ENCODE measurements at regions not wholly inside any gene's neighbourhood (a gene's known extent, or its start where the extent isn't known, plus 50 kb on each side); places are given as distances from the start of the nearest gene placed in this dataset.

- TF ChIP-seq ZBTB26 (tag by site-specific recombination; optimal IDR thresholded peaks at IDR 0.05) (no peak), ZNF555 (tag by site-specific recombination; conservative IDR thresholded peaks at IDR 0.05) (no peak), ZFP3 (tag by site-specific recombination; IDR thresholded peaks at IDR 0.05; ENCODE audit: low read depth) (no peak), ZNF366 (tag by site-specific recombination; conservative IDR thresholded peaks at IDR 0.05) (no peak), GFI1B (tag by site-specific recombination; IDR thresholded peaks at IDR 0.05) (no peak), ZNF692 (tag by site-specific recombination; IDR thresholded peaks at IDR 0.05) (no peak), ZNF138 (tag by site-specific recombination; IDR thresholded peaks at IDR 0.05; ENCODE audit: borderline replicate concordance) (no peak), ZNF324 (tag by site-specific recombination; IDR thresholded peaks at IDR 0.05) (no peak), ZNF280C (tag by site-specific recombination; IDR thresholded peaks at IDR 0.05) (no peak)
Observed at GRCh38 chr2:158009399-158009798, 92.3 kb upstream of the UPP2 start (continued).

GRCh38 chr2:158006961-158007719 is 94.5 kb upstream of the UPP2 start:
- POLR2A ChIA-PET = no interaction called here
- no peak overlapping the region for H3K27ac ChIP-seq (ENCODE audit: extremely low read depth, low read depth, low read length)
- no peaks in the 10 kb centered on the region for H3K36me3 ChIP-seq (ENCODE audit: control insufficient read depth in 2 of 2, insufficient read depth in 1 of 2, low read length in 2 of 2)
- H3K4me3 ChIP-seq (ENCODE audit: low read depth, low read length) = no peak overlapping the region
- H3K4me1 ChIP-seq (ENCODE audit: control insufficient read depth, insufficient read depth, low read length) = no peaks in the 10 kb centered on the region
- CTCF ChIA-PET = interaction anchor here (0.6 to 2.9 kb wide), 7 partner anchors 130 to 1874 kb away, joined by 3 to 11 read pairs (median 5); partner anchors contain the start of gene ACVR1
- no peaks in the 10 kb centered on the region for H3K9me3 ChIP-seq (ENCODE audit: control insufficient read depth, insufficient read depth, low read depth, low read length)
- TF ChIP-seq CTCF (tag by site-specific recombination; IDR thresholded peaks at IDR 0.05) (0 out of 2 replicates have a peak, but pooled peaks have one; percentile 10), PATZ1 (tag by site-specific recombination; IDR thresholded peaks at IDR 0.05) (no peak)

- no peaks in the 10 kb centered on the region for H3K36me3 ChIP-seq (ENCODE audit: control insufficient read depth in 2 of 2, insufficient read depth in 1 of 2, low read length in 2 of 2)
- POLR2A ChIA-PET = no interaction called here
- TF ChIP-seq ZNF660 (tag by site-specific recombination; IDR thresholded peaks at IDR 0.05) = no peak
- no peak for TF ChIP-seq ATF2 (tag by site-specific recombination; IDR thresholded peaks at IDR 0.05; ENCODE audit: low read depth)
- TF ChIP-seq ZNF626 (tag by site-specific recombination; IDR thresholded peaks at IDR 0.05) = no peak
- TF ChIP-seq PRDM6 (tag by site-specific recombination; IDR thresholded peaks at IDR 0.05) = no peak
- no peak for TF ChIP-seq ZNF114 (tag by site-specific recombination; IDR thresholded peaks at IDR 0.05)
- no peak for TF ChIP-seq ZNF366 (tag by site-specific recombination; conservative IDR thresholded peaks at IDR 0.05)
- TF ChIP-seq ZNF521 (tag by site-specific recombination; IDR thresholded peaks at IDR 0.05) = no peak
- TF ChIP-seq ZFP37 (tag by site-specific recombination; IDR thresholded peaks at IDR 0.05) = no peak
Observed at GRCh38 chr2:158004126-158004764, 97.4 kb upstream of the UPP2 start.

More at GRCh38 chr2:158004126-158004764, 97.4 kb upstream of the UPP2 start:
- no peak overlapping the region for H3K27ac ChIP-seq (ENCODE audit: extremely low read depth, low read depth, low read length)
- no peak overlapping the region for H3K4me3 ChIP-seq (ENCODE audit: low read depth, low read length)
- H3K9me3 ChIP-seq (ENCODE audit: control insufficient read depth, insufficient read depth, low read depth, low read length) = no peaks in the 10 kb centered on the region
- H3K4me1 ChIP-seq (ENCODE audit: control insufficient read depth, insufficient read depth, low read length) = no peaks in the 10 kb centered on the region
- CTCF ChIA-PET = interaction anchor here (0.6 to 0.7 kb wide), 3 partner anchors 103 to 512 kb away, joined by 3 to 4 read pairs (median 4); no protein-coding TSS in a partner anchor
